BE2C (cell line): ENCODE measurements at regions not wholly inside any gene's neighbourhood (a gene's known extent, or its start where the extent isn't known, plus 50 kb on each side); places are given as distances from the start of the nearest gene placed in this dataset.

ENCODE experiments used
- DNase-seq: peaks from one replicate; pipeline ENCODE4 v3.0.0-alpha.2; 2020
- H3K27me3 ChIP-seq: fragments of 250-450 bp; sonication (Bioruptor Pico); 2 replicates; pipeline ENCODE4 v1.5.1; 2020; ENCODE audit warnings: mild to moderate bottlenecking
- H3K36me3 ChIP-seq: fragments of 250-450 bp; sonication (Bioruptor Pico); 2 replicates; pipeline ENCODE4 v1.5.1; 2020; ENCODE audit warnings: mild to moderate bottlenecking
- H3K4me1 ChIP-seq: fragments of 250-450 bp; sonication (Bioruptor Pico); 2 replicates; pipeline ENCODE4 v1.5.1; 2020
- H3K4me3 ChIP-seq: 2 replicates; pipeline ENCODE4 v1.5.1; 2011; ENCODE audit warnings: low read depth, low read length
- H3K9me3 ChIP-seq: fragments of 250-450 bp; sonication (Bioruptor Pico); 2 replicates; pipeline ENCODE4 v1.5.1; 2020
- CTCF ChIP-seq: IDR thresholded peaks from 2 replicates; pipeline ENCODE4 v1.5.1; 2012; ENCODE audit warnings: mild to moderate bottlenecking, low read depth, low read length

- no peak overlapping the region for H3K4me3 ChIP-seq
- no peaks in the 10 kb centered on the region for H3K27me3 ChIP-seq
- H3K9me3 ChIP-seq: no peaks in the 10 kb centered on the region
- no peak for TF ChIP-seq CTCF
- no peak for DNase-seq
- no peaks in the 10 kb centered on the region for H3K36me3 ChIP-seq
- H3K4me1 ChIP-seq: no peaks in the 10 kb centered on the region
Measured at GRCh38 chr2:182584462-182584861, 131.6 kb upstream of the DNAJC10 start.

- H3K27me3 ChIP-seq: no peaks in the 10 kb centered on the region
- H3K9me3 ChIP-seq: no peaks in the 10 kb centered on the region
- TF ChIP-seq CTCF: no peak
- H3K36me3 ChIP-seq: no peaks in the 10 kb centered on the region
- DNase-seq: no peak
- H3K4me1 ChIP-seq: no peaks in the 10 kb centered on the region
- H3K4me3 ChIP-seq: no peak overlapping the region
Measured at GRCh38 chr2:182585001-182585400, 131.1 kb upstream of the DNAJC10 start.

- H3K9me3 ChIP-seq: no peaks in the 10 kb centered on the region
Measured at GRCh38 chr2:182585430-182585829, 130.6 kb upstream of the DNAJC10 start.

GRCh38 chr2:182586426-182586825 is 129.6 kb upstream of the DNAJC10 start:
- no peak for DNase-seq
- H3K4me1 ChIP-seq: no peaks in the 10 kb centered on the region
- TF ChIP-seq CTCF: no peak
- H3K4me3 ChIP-seq: no peak overlapping the region
- no peaks in the 10 kb centered on the region for H3K36me3 ChIP-seq
- H3K9me3 ChIP-seq: no peaks in the 10 kb centered on the region
- no peaks in the 10 kb centered on the region for H3K27me3 ChIP-seq

More at GRCh38 chr2:182585430-182585829, 130.6 kb upstream of the DNAJC10 start:
- Histone ChIP-seq H3K27me3 (no peaks in the 10 kb centered on the region), H3K36me3 (no peaks in the 10 kb centered on the region), H3K4me3 (no peak overlapping the region), H3K4me1 (no peaks in the 10 kb centered on the region)
- no peak for DNase-seq
- no peak for TF ChIP-seq CTCF

GRCh38 chr2:182587831-182588230 is 128.2 kb upstream of the DNAJC10 start:
- no peak overlapping the region for H3K4me3 ChIP-seq
- TF ChIP-seq CTCF: no peak
- no peaks in the 10 kb centered on the region for H3K9me3 ChIP-seq
- no peak for DNase-seq
- no peaks in the 10 kb centered on the region for H3K27me3 ChIP-seq
- no peaks in the 10 kb centered on the region for H3K36me3 ChIP-seq
- no peaks in the 10 kb centered on the region for H3K4me1 ChIP-seq

- no peak for TF ChIP-seq CTCF
Measured at GRCh38 chr2:182589121-182589520, 126.9 kb upstream of the DNAJC10 start.

More at GRCh38 chr2:182589121-182589520, 126.9 kb upstream of the DNAJC10 start:
- H3K9me3 ChIP-seq: no peaks in the 10 kb centered on the region
- no peak for DNase-seq
- no peak overlapping the region for H3K4me3 ChIP-seq
- H3K27me3 ChIP-seq: no peaks in the 10 kb centered on the region
- H3K36me3 ChIP-seq: no peaks in the 10 kb centered on the region
- H3K4me1 ChIP-seq: no peaks in the 10 kb centered on the region
